ENCODE measurements at regions not wholly inside any gene's neighbourhood (a gene's known extent, or its start where the extent isn't known, plus 50 kb on each side); places are given as distances from the start of the nearest gene placed in this dataset.
"Not testable (repeated sequence)": the region's sequence is repeated elsewhere in the genome, so short reads cannot be mapped to it uniquely, and the experiment has no call there.

GRCh38 chr1:143709606-143710259 lies 262.1 kb downstream of the FAM72C start:
- H3K4me1 Mint-ChIP-seq (ENCODE audit: low read depth); H3K9me3 Mint-ChIP-seq; H3K4me3 Mint-ChIP-seq; H3K27ac Mint-ChIP-seq; DNase-seq; H3K36me3 Mint-ChIP-seq (ENCODE audit: low read depth): not testable (repeated sequence)
- TF ChIP-seq CTCF (IDR thresholded peaks at IDR 0.05): peak; percentile 72
- H3K27me3 Mint-ChIP-seq (ENCODE audit: insufficient read depth): peaks cover 11% of the 10 kb centered on the region

GRCh38 chr1:143702739-143703138 lies 269.0 kb downstream of the FAM72C start:
- H3K27me3 Mint-ChIP-seq (ENCODE audit: insufficient read depth): peaks cover 23% of the 10 kb centered on the region
- not testable (repeated sequence) for H3K4me1 Mint-ChIP-seq (ENCODE audit: low read depth); H3K27ac Mint-ChIP-seq; H3K9me3 Mint-ChIP-seq; H3K36me3 Mint-ChIP-seq (ENCODE audit: low read depth); H3K4me3 Mint-ChIP-seq; DNase-seq

GRCh38 chr1:143699731-143700130 lies 272.1 kb downstream of the FAM72C start:
- Mint-ChIP-seq H3K9me3 (no peaks in the 10 kb centered on the region), H3K4me1 (ENCODE audit: low read depth) (no peaks in the 10 kb centered on the region), H3K27me3 (ENCODE audit: insufficient read depth) (peaks cover 32% of the 10 kb centered on the region), H3K4me3 (no peak overlapping the region), H3K36me3 (ENCODE audit: low read depth) (no peaks in the 10 kb centered on the region), H3K27ac (no peak overlapping the region)
- TF ChIP-seq CTCF (IDR thresholded peaks at IDR 0.05): no peak
- DNase-seq: no peak

- Mint-ChIP-seq H3K27ac (no peak overlapping the region), H3K4me3 (peak overlapping the region; percentile 26; the same call in 1 of the 2 replicates), H3K9me3 (no peaks in the 10 kb centered on the region), H3K27me3 (ENCODE audit: insufficient read depth) (peaks cover 31% of the 10 kb centered on the region), H3K4me1 (ENCODE audit: low read depth) (no peaks in the 10 kb centered on the region), H3K36me3 (ENCODE audit: low read depth) (no peaks in the 10 kb centered on the region)
- no peak for DNase-seq
- TF ChIP-seq CTCF (IDR thresholded peaks at IDR 0.05): no peak
Measured at GRCh38 chr1:143699115-143699514, 272.7 kb downstream of the FAM72C start.

GRCh38 chr1:143698016-143698415 lies 273.8 kb downstream of the FAM72C start:
- Mint-ChIP-seq H3K4me1 (ENCODE audit: low read depth) (no peaks in the 10 kb centered on the region), H3K27ac (no peak overlapping the region), H3K4me3 (no peak overlapping the region), H3K27me3 (ENCODE audit: insufficient read depth) (peaks cover 31% of the 10 kb centered on the region), H3K36me3 (ENCODE audit: low read depth) (no peaks in the 10 kb centered on the region), H3K9me3 (no peaks in the 10 kb centered on the region)
- no peak for DNase-seq
- peak; percentile 75 for TF ChIP-seq CTCF (IDR thresholded peaks at IDR 0.05)

GRCh38 chr1:143694085-143694484 lies 277.7 kb downstream of the FAM72C start:
- H3K4me1 Mint-ChIP-seq (ENCODE audit: low read depth): no peaks in the 10 kb centered on the region
- no peak overlapping the region for H3K4me3 Mint-ChIP-seq
- DNase-seq: no peak
- H3K27ac Mint-ChIP-seq: no peak overlapping the region
- no peak for TF ChIP-seq CTCF (IDR thresholded peaks at IDR 0.05)
- H3K36me3 Mint-ChIP-seq (ENCODE audit: low read depth): no peaks in the 10 kb centered on the region
- no peaks in the 10 kb centered on the region for H3K9me3 Mint-ChIP-seq
- H3K27me3 Mint-ChIP-seq (ENCODE audit: insufficient read depth): peaks cover 35% of the 10 kb centered on the region

All from HFFc6 (cell line).